EL (cell line): ENCODE measurements at regions not wholly inside any gene's neighbourhood (a gene's known extent, or its start where the extent isn't known, plus 50 kb on each side); places are given as distances from the start of the nearest gene placed in this dataset.
"Not testable (repeated sequence)": the region's sequence is repeated elsewhere in the genome, so short reads cannot be mapped to it uniquely, and the experiment has no call there.

Source experiments
- DNase-seq: peaks from one replicate; pipeline ENCODE4 v3.0.0-alpha.2; 2016

- DNase-seq: peak; percentile 67
Observed at GRCh38 chr11:26841818-26842473, 120.1 kb upstream of the SLC5A12 start.

- DNase-seq: peak; percentile 28
Observed at GRCh38 chr11:26842478-26843282, 120.8 kb upstream of the SLC5A12 start.

GRCh38 chr11:26843539-26843938 lies 121.7 kb upstream of the SLC5A12 start:
- no peak for DNase-seq

GRCh38 chr11:26844963-26845362 lies 123.1 kb upstream of the SLC5A12 start:
- DNase-seq: no peak

- peak; percentile 7 for DNase-seq
Observed at GRCh38 chr11:26846227-26846626, 124.4 kb upstream of the SLC5A12 start.

- no peak for DNase-seq
Observed at GRCh38 chr11:26847459-26847858, 125.6 kb upstream of the SLC5A12 start.

- no peak for DNase-seq
Observed at GRCh38 chr11:26847977-26848376, 126.1 kb upstream of the SLC5A12 start.

GRCh38 chr11:26849036-26849435 lies 127.2 kb upstream of the SLC5A12 start:
- DNase-seq: no peak

GRCh38 chr11:26851291-26851690 lies 129.4 kb upstream of the SLC5A12 start:
- no peak for DNase-seq

- no peak for DNase-seq
Observed at GRCh38 chr11:26851696-26852095, 129.8 kb upstream of the SLC5A12 start.

- no peak for DNase-seq
Observed at GRCh38 chr11:26858098-26858497, 135.8 kb upstream of the FIBIN start.

- DNase-seq: no peak
Observed at GRCh38 chr11:26859416-26859815, 134.5 kb upstream of the FIBIN start.

GRCh38 chr11:26860091-26860780 lies 133.7 kb upstream of the FIBIN start:
- no peak for DNase-seq

GRCh38 chr11:26860895-26861294 lies 133.0 kb upstream of the FIBIN start:
- DNase-seq: no peak

GRCh38 chr11:26862801-26863200 lies 131.1 kb upstream of the FIBIN start:
- DNase-seq: no peak

GRCh38 chr11:26865703-26866102 lies 128.2 kb upstream of the FIBIN start:
- DNase-seq: no peak

- DNase-seq: no peak
Observed at GRCh38 chr11:26867286-26867685, 126.6 kb upstream of the FIBIN start.

- no peak for DNase-seq
Observed at GRCh38 chr11:26878959-26879581, 114.8 kb upstream of the FIBIN start.

- DNase-seq: not testable (repeated sequence)
Observed at GRCh38 chr11:26882363-26882880, 111.5 kb upstream of the FIBIN start.

GRCh38 chr11:26891501-26891900 lies 102.4 kb upstream of the FIBIN start:
- DNase-seq: no peak

- DNase-seq: peak; percentile 2
Observed at GRCh38 chr11:26896719-26897118, 97.2 kb upstream of the FIBIN start.

GRCh38 chr11:26898799-26899198 lies 95.1 kb upstream of the FIBIN start:
- DNase-seq: no peak

- DNase-seq: no peak
Observed at GRCh38 chr11:26901162-26901561, 92.8 kb upstream of the FIBIN start.
